ENCODE measurements at regions not wholly inside any gene's neighbourhood (a gene's known extent, or its start where the extent isn't known, plus 50 kb on each side); places are given as distances from the start of the nearest gene placed in this dataset.
A peak's percentile ranks its signal among the peaks of the same experiment; 100 is the strongest.
"Not testable (repeated sequence)": the region's sequence is repeated elsewhere in the genome, so short reads cannot be mapped to it uniquely, and the experiment has no call there.

- DNase-seq: no peak
Measured at GRCh38 chrX:26581091-26581490, 365.1 kb downstream of the MAGEB5 start.

DNA sequence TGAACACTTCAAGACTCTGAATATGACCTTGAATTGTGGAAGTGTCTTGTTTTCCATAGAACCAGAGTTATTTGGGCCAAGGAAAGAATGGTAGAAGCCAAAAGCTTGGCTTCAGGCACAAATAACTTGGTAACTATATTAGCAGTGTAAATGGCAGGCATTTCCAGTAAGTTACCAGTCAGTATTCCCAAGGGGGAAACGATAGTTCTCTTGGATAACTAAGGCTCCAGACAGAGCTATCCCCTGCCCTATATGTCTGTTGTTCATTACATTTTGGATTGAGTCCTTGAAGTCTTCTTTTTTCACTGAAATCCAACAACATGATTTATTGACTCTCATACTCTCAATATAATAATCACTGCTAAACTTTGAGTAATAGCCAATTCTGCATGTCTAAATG, 364.1 kb downstream of the MAGEB5 start:
- DNase-seq: no peak

DNA sequence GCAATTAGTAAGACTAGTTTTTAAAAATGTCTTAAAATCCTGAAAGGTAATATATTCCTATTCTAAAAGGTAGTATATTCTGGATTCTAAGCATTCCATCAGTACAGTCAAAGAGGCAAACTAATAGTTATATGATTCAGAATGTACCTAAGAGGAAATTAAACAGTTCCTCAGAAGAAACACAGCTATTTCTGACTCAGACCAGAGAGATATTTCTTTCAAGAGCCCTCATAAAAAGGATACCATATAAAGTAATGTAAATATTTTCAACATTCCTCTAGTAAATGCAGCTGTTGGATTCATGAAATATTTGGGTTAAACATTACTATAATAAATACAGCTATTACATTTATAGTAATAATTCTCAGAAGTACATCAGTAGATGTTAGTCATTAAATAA, 358.3 kb downstream of the MAGEB5 start:
- peak; percentile 9 for DNase-seq

DNA sequence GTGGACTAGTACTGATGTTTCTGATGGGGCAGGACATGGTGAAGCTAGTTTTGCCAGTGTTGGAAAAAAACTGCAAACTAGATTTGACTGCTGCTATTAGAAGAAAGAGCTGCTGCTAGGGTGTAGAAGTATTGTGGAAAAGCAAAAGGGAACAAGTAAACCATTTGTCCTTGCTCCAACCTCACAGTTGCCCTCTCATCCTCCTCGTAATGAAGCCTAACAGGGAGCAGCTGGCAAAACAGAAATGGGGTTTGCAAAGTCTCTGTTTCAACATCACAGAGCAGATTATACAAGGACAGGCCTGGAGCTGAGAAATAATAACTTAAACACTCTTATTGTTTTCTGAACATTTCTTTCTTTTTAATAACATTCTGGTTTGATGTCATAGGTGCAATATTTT, 346.2 kb downstream of the MAGEB5 start:
- DNase-seq: no peak

GRCh38 chrX:26559855-26560254, 343.9 kb downstream of the MAGEB5 start:
- DNase-seq: no peak

GRCh38 chrX:26558719-26559386, 342.9 kb downstream of the MAGEB5 start:
- DNase-seq: no peak

DNA sequence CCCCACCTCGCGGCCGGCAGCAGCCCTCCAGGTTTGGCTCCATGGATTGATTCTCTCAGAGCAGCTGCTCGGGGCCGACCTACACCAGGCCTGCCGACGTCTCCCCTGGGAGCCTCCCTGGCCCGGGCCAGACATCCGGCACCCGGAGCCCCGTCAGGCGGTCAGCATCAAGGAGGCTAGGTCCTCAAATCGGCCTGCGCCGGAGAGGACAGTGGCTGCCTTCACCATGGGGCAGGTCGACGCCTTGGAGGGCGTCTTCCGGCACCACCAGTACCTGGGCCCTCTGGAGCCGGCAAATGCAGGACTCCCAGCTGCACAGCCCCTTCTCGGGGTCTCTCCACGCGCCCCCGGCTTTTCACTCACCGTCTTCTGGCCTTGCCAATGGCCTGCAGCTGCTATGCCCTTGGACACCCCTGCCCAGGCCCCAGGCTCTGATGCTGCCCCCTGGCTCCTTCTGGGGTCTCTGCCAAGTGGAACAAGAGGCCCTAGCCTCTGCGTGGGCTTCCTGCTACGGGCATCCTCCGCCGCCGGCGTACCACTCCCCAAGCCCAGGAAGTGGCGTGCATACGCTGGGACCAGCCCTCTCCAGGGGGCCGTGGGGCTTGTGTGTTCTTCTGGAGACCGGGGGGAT, 341.8 kb downstream of the MAGEB5 start:
- DNase-seq: no peak

DNA sequence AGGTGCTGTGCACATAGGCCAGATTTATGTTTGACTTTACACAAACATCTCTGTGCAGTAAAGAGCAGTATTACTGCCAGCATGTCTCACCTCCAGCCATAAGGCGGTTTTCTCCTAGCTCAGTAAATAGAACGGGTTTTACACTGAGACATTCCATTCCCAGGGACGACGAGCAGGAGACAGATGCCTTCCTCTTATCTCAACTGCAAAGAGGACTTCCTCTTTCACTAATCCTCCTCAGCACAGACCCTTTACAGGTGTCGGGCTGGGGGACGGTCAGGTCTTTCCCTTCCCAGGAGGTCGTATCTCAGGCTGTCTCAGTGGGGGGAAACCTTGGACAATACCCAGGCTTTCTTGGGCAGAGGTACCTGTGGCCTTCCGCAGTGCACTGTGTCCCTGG, 309.8 kb downstream of the MAGEB5 start:
- DNase-seq: not testable (repeated sequence)

DNA sequence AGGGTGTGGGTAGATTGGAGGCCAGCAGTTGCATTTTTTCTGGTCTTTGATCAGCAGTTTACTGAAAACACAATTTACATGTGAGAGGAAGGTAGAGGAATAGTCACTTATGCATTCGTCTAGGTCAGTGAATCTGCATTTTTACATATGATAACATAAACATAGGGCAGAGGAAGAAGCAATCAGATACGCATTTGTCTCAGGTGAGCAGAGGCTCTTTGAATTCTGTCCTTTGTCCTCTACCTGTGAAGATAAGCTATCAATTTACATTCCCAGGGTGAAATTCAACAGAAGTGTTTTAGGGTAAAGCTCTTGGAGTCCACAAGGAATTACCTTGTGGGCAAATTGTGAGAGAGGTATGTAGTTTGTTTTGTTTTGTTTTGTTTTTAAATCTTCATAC, 306.5 kb downstream of the MAGEB5 start:
- DNase-seq: no peak

- DNase-seq: peak; percentile 3
Measured at GRCh38 chrX:26511589-26512363, 295.8 kb downstream of the MAGEB5 start.

DNA sequence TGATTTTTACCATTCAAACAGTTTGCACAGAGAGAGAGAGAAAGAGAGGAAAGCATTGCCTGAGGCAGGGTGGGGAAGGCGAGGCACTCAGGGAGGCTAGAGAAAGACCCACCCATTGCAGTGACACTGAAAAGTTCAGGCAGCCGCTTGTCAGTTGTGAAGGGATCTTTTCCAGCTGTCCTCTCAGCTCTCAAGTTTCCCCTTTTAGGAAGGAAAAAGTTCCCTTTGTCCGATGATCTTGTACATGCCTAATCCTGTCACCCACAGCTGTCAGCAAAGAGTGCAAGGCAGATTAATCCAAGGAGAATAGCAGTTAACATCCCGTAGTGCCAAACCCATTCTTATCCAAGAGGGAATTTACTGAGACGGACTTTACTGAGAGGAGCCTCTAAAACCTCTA, 255.0 kb downstream of the MAGEB5 start:
- no peak for DNase-seq

- no peak for DNase-seq
Measured at GRCh38 chrX:26466387-26466786, 250.4 kb downstream of the MAGEB5 start.

DNA sequence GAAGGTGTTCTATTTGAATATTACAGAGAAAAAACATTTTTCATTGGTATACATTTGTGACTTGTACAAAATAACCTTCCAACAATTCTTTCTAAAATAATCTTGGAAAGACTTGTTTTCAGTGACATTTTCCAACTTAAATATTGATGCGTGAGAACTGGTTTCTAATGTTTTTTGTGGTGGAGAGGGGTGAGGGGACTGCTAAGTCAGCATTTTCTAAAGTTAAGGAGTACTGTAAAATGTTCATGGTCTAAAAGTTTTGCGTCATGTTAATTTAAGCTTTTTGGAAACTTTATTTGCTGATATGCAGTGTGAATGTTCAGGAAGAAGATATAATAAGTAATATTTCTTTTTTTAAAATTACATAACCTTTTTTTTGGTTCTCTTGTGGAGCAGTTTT, 229.3 kb downstream of the MAGEB5 start:
- DNase-seq: no peak

DNA sequence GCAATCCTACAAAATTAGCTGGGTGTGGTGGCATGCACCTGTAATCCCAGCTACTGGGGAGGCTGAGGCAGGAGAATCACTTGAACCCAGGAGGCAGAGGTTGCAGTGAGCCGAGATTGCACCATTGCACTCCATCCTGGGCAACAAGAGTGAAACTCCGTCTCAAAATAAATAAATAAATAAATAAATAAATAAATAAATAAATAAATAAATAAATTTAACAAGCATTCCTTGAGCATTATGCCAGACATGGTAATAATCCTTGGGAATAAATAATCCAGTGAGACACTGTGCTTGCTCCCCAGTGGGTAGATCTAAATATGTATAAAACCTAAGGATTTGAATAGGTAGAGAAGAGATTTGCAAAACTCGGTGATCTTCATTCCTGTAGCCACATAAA, 228.4 kb downstream of the MAGEB5 start:
- not testable (repeated sequence) for DNase-seq

DNA sequence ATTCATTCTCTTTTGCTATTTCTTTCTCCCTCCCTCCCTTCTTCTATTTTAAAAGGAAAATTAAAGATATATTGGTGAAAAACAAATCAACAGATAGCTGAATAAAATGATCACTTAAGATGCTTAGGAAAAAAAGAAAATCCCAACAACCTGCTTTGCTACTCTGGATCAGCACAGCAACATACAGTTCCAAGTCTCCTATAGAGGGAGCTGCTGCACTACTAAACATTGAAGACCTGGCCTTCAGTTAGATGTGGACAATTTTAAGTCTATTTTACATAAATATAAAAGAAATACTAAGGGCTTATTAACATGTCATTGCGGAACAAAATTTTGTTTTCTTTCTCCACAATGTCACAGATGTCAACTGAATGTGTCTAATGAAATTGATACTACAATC, 226.4 kb downstream of the MAGEB5 start:
- peak; percentile 69 for DNase-seq

DNA sequence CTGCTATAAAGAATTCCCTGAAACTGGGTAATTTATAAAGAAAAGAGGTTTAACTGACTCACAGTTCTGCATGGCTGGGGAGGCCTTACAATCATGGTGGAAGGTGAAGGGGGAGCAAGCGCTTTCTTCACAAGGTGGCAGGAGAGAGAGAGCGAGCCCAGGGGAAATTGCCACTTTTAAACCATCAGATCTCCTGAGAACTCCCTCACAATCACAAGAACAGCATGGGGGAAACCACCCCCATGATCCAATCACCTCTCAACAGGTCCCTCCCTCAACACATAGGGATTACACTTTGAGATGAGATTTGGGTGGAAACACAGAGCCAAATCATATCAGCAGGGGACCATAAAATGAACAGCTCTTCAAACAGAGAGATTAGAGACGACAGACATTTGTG, 198.6 kb downstream of the MAGEB5 start:
- no peak for DNase-seq

DNA sequence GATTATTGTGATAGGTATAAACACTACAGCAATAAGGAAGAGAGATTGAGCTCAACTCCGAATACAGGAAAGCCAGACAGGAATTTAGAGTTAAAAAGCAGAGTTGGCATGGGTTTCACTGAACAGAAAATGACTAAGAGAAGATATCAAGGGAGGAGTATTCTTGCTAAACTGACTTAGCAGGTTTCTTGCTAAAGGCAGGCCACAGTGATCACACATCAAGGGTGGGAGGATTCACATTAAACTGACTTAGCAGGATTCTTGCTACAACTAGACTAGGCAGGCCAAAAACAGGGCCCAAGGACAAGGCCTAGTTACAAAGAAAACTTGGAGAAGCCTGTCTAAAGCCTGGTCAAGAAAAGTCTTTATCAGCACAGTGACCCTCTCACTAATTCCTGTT, 195.1 kb downstream of the MAGEB5 start:
- no peak for DNase-seq

DNA sequence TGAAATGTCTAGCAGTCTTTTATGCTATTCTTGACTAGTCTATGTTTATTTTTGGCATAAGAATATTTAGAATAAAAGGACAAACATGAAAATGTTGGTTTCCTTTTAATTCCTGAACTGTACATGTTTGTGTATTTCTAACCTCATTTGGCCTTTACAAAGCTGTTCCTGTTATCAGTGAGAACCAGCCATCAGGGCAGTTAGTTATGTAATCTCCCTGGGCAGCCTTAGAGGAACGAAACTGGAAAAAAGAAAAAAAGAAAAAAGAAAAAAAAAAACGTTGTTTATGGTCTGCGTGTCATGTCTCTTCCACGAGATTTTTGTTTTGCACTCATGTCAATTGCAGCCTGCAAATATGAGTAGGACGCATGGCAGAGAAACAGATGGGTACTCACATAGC, 193.7 kb downstream of the MAGEB5 start:
- no peak for DNase-seq

DNA sequence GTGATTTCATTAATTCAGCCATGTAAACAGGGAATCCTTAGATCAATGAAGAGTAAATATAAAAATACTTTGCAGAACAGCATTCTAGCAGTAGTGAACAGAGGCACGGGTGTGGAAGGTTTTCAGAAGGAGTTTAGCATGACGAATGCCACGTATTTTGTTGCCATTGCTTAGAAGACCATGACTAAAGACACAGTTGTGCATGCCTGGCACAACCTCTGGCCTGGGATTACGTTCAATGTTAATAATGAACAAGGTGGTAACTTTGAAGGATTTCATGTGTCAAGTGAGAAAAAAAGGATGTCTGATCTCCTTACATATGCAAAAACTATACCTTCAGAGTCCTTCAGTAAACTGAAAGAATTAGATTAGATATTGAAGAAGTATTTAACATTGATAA, 171.9 kb downstream of the MAGEB5 start:
- no peak for DNase-seq

DNA sequence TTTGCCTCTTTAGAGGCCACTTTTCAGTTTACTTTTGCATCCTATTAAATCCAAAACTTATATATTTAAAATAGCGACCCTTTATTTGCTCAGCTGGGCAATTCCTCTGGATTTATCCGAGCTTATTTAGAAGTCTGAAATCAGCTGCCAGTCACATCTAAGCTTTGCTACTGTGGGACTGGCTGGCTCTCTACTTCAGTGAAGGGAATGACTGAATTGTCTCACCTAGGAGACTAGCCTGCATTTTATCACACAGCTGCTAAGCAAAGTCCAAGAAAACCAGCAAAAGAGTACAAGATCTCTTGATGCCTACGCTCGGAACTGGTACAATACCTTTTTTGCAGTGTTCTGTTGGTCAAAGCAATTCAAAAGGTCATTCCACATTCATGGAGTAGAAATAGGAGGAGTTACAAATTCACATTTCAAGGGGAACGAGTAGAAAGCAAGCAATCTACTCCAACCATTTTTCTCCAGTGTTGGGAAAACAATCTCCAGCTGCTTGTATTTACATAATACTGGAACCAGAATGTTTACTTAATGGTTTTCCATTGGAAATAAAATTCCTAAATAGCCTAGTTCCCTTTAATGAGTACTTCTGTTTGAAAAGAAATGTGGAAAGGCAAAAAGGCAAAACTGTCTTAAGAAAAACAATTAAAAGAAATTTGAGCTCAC, 160.2 kb downstream of the MAGEB5 start:
- no peak for DNase-seq

- DNase-seq: no peak
Measured at GRCh38 chrX:26375346-26375745, 159.4 kb downstream of the MAGEB5 start.

- DNase-seq: no peak
Measured at GRCh38 chrX:26373829-26374228, 157.9 kb downstream of the MAGEB5 start.

DNA sequence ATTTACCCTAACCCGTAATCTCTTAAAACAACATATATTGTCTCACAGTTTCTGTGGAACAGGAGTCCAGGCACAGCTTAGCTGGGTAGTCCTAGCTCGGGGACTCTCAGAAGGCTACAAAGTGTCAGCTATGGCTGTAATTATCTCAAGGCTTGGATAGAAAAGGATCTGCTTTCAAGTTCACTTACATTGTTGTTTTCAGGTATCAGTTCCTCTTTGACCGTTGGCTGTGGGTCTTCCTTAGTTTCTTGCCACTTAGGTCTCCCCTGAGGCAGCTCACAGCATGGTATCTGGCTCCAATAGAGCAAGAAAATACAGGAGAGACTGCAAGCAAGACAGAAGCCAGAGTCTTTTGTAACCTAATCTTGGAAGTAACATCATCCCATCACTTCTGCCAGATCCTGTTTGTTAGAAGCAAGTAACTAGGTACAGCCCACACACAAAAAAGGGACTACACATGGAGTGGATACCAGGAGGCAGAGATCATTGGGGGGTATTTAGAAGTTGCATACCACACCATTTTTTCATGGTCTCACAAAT, 137.0 kb downstream of the MAGEB5 start:
- DNase-seq: no peak

Data from dermis blood vessel endothelial cell (primary cell).